Stimulated activated CD4-positive, alpha-beta T cell treated with anti-CD3 and anti-CD28 coated beads, TNF-alpha, amount 100 ng/mL, for 24 hours (primary cell): ENCODE measurements at regions not wholly inside any gene's neighbourhood (a gene's known extent, or its start where the extent isn't known, plus 50 kb on each side); places are given as distances from the start of the nearest gene placed in this dataset.

Experiments used
- DNase-seq, 3 experiments: peaks; one replicate each; pipeline ENCODE4 v3.0.0-alpha.2; 2020; ENCODE audit warnings: low read depth in 3 of 3

- DNase-seq = no peak
Measured at GRCh38 chr10:4532467-4532866, 293.5 kb upstream of the AKR1E2 start.

GRCh38 chr10:4532011-4532410 lies 294.0 kb upstream of the AKR1E2 start:
- no peak for DNase-seq

GRCh38 chr10:4529266-4529665 lies 296.7 kb upstream of the AKR1E2 start:
- no peak for DNase-seq

- DNase-seq = no peak
Measured at GRCh38 chr10:4527281-4527970, 298.6 kb upstream of the AKR1E2 start.

- DNase-seq = no peak
Measured at GRCh38 chr10:4526311-4526731, 299.7 kb upstream of the AKR1E2 start.

GRCh38 chr10:4525103-4525502 lies 300.9 kb upstream of the AKR1E2 start:
- no peak for DNase-seq

- no peak for DNase-seq
Measured at GRCh38 chr10:4522296-4523000, 303.6 kb upstream of the AKR1E2 start.

- no peak for DNase-seq
Measured at GRCh38 chr10:4519658-4520402, 306.2 kb upstream of the AKR1E2 start.

GRCh38 chr10:4517746-4518145 lies 308.3 kb upstream of the AKR1E2 start:
- DNase-seq = no peak

- no peak for DNase-seq
Measured at GRCh38 chr10:4515721-4516120, 310.3 kb upstream of the AKR1E2 start.

- no peak for DNase-seq
Measured at GRCh38 chr10:4514445-4515108, 311.4 kb upstream of the AKR1E2 start.

- peak in 1 of 3 experiments; percentile 5 for DNase-seq
Measured at GRCh38 chr10:4512671-4513240, 313.3 kb upstream of the AKR1E2 start.

GRCh38 chr10:4512196-4512595 lies 313.8 kb upstream of the AKR1E2 start:
- DNase-seq = no peak

- no peak for DNase-seq
Measured at GRCh38 chr10:4511509-4511908, 314.5 kb upstream of the AKR1E2 start.

GRCh38 chr10:4509405-4509804 lies 316.6 kb upstream of the AKR1E2 start:
- DNase-seq = no peak

- DNase-seq = no peak
Measured at GRCh38 chr10:4506095-4506494, 319.9 kb upstream of the AKR1E2 start.

GRCh38 chr10:4504550-4504949 lies 321.5 kb upstream of the AKR1E2 start:
- no peak for DNase-seq

- no peak for DNase-seq
Measured at GRCh38 chr10:4503076-4503475, 322.9 kb upstream of the AKR1E2 start.

GRCh38 chr10:4501306-4501705 lies 324.7 kb upstream of the AKR1E2 start:
- no peak for DNase-seq

GRCh38 chr10:4498711-4499251 lies 327.2 kb upstream of the AKR1E2 start:
- no peak for DNase-seq

- no peak for DNase-seq
Measured at GRCh38 chr10:4494551-4494950, 331.5 kb upstream of the AKR1E2 start.

GRCh38 chr10:4492202-4492601 lies 333.8 kb upstream of the AKR1E2 start:
- no peak for DNase-seq
